ENCODE measurements at regions not wholly inside any gene's neighbourhood (a gene's known extent, or its start where the extent isn't known, plus 50 kb on each side); places are given as distances from the start of the nearest gene placed in this dataset.

GRCh38 chr1:67528141-67528540 lies 97.9 kb upstream of the SERBP1 start:
- in situ Hi-C loops (cut with MboI; ENCODE audit: low sequenced_read_pairs), result no loop called here

GRCh38 chr1:67530071-67530470 lies 99.9 kb upstream of the SERBP1 start:
- in situ Hi-C loops (cut with MboI; ENCODE audit: low sequenced_read_pairs), result loop anchor here (10.0 kb wide), 1 partner anchor 235 kb away; no protein-coding TSS in a partner anchor

GRCh38 chr1:67532452-67533216 lies 102.4 kb upstream of the SERBP1 start:
- in situ Hi-C loops (cut with MboI; ENCODE audit: low sequenced_read_pairs), result loop anchor here (10.0 kb wide), 1 partner anchor 232 kb away; no protein-coding TSS in a partner anchor

- in situ Hi-C loops (cut with MboI; ENCODE audit: low sequenced_read_pairs), result loop anchor here (10.0 kb wide), 1 partner anchor 230 kb away; no protein-coding TSS in a partner anchor
Observed at GRCh38 chr1:67534627-67535065, 104.4 kb upstream of the SERBP1 start.

GRCh38 chr1:67535474-67535873 lies 105.3 kb upstream of the SERBP1 start:
- in situ Hi-C loops (cut with MboI; ENCODE audit: low sequenced_read_pairs), result loop anchor here (10.0 kb wide), 1 partner anchor 229 kb away; no protein-coding TSS in a partner anchor

- in situ Hi-C loops (cut with MboI; ENCODE audit: low sequenced_read_pairs), result loop anchor here (10.0 kb wide), 1 partner anchor 228 kb away; no protein-coding TSS in a partner anchor
Observed at GRCh38 chr1:67536957-67537666, 106.9 kb upstream of the SERBP1 start.

GRCh38 chr1:67537667-67538018 lies 107.4 kb upstream of the SERBP1 start:
- in situ Hi-C loops (cut with MboI; ENCODE audit: low sequenced_read_pairs), result loop anchor here (10.0 kb wide), 1 partner anchor 227 kb away; no protein-coding TSS in a partner anchor

- in situ Hi-C loops (cut with MboI; ENCODE audit: low sequenced_read_pairs), result no loop called here
Observed at GRCh38 chr1:67540025-67540732, 110.0 kb upstream of the SERBP1 start.

DNA sequence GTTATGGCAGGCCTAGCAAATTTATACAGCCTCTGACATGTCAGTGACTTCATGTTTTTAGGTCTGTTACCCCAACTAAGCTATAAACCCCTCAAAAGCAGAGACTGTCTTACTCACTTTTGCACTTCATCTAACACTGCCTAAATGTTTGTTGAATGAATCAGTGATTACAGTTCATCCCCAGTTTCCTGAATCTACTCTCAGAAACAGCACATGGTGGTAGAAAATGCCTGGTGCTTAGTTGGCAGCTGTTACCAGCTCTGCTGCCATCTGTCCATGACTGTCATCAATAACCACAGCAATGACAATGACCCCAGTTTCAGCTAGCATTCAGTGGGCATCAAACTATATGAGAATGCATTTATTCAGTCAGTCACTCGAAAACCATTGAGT lies 110.5 kb upstream of the SERBP1 start:
- in situ Hi-C loops (cut with MboI; ENCODE audit: low sequenced_read_pairs), result no loop called here

- in situ Hi-C loops (cut with MboI; ENCODE audit: low sequenced_read_pairs), result no loop called here
Observed at GRCh38 chr1:67542747-67543146, 112.5 kb upstream of the SERBP1 start.

DNA sequence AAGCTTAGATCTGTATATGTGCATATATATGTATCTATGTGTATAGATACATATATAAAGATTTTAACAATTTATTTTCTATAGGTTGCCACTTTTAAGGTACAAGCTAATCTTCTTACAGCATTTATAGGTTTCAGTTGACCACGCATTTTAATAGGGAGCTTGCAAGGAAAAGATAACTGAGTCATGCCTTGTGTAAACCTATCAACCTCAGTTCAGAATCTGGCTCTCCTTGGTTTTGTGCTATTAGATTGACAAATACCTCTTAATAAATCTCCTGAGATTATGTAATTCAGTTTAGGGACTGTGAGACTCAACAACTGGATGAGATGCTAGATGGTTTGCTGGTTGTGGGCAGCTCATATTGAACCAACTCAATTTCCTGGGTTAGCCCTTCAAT lies 114.7 kb upstream of the SERBP1 start:
- in situ Hi-C loops (cut with MboI; ENCODE audit: low sequenced_read_pairs), result no loop called here

DNA sequence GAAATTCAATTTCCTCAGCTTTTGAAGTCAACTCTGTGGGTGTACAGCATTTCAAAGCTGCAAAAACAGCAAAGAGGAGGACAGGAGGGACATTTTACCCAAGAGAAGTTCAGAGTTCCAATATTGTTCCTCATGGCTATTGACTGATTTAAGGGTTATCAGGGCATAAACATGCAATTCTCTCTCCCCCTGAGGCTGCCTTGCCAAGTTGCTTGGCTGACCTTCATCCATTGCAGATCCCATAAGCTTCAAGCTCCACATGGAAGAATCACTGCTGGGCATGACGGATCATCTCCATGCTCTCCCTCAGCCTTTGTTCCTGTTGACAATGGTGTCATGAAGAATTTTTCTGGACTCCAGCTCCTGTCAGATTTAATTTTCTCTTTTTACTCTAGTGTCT lies 115.2 kb upstream of the SERBP1 start:
- in situ Hi-C loops (cut with MboI; ENCODE audit: low sequenced_read_pairs), result no loop called here

DNA sequence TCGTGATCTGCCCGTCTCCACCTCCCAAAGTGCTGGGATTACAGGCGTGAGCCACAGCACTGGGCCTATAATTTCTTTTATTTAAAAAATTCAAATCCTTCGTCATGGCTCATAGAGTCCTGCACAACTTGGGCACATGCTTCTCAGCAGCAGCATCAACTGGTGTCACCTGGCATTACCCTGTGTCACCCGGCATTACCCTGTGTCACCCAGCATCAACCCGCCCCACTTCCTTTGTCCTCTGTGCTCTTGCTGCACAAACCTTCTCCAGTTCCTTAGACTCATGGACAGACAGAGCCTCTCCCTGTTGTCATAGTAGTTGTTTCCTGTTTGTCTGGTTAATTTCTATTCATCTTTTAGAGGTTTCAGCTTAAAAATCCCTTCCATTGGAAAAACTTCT lies 121.2 kb upstream of the SERBP1 start:
- in situ Hi-C loops (cut with MboI; ENCODE audit: low sequenced_read_pairs), result loop anchor here (10.0 kb wide), 1 partner anchor 203 kb away; no protein-coding TSS in a partner anchor

DNA sequence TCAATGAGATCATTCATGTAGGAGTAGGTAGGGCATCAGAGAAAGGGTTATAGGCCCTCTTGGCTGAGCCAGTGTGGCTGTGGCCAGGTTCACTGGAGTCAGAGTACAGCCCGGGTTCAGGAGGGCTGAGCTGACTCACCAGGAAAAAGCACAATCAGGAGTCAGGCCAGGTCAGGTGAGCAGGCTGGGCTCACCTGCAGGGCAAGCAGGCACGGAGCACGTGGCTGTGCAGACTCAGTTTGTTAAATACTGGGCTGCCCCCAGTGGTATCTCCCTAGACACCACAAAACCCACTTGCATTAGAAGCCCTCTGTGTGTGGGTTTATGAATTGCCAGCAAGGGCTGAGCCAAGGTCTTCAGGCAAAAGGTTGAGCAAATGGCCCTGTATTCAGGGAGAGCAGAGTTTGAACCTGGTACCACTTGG lies 122.1 kb upstream of the SERBP1 start:
- in situ Hi-C loops (cut with MboI; ENCODE audit: low sequenced_read_pairs), result loop anchor here (10.0 kb wide), 1 partner anchor 202 kb away; no protein-coding TSS in a partner anchor

GRCh38 chr1:67554204-67554603 lies 124.0 kb upstream of the SERBP1 start:
- in situ Hi-C loops (cut with MboI; ENCODE audit: low sequenced_read_pairs), result loop anchor here (10.0 kb wide), 1 partner anchor 201 kb away; no protein-coding TSS in a partner anchor

DNA sequence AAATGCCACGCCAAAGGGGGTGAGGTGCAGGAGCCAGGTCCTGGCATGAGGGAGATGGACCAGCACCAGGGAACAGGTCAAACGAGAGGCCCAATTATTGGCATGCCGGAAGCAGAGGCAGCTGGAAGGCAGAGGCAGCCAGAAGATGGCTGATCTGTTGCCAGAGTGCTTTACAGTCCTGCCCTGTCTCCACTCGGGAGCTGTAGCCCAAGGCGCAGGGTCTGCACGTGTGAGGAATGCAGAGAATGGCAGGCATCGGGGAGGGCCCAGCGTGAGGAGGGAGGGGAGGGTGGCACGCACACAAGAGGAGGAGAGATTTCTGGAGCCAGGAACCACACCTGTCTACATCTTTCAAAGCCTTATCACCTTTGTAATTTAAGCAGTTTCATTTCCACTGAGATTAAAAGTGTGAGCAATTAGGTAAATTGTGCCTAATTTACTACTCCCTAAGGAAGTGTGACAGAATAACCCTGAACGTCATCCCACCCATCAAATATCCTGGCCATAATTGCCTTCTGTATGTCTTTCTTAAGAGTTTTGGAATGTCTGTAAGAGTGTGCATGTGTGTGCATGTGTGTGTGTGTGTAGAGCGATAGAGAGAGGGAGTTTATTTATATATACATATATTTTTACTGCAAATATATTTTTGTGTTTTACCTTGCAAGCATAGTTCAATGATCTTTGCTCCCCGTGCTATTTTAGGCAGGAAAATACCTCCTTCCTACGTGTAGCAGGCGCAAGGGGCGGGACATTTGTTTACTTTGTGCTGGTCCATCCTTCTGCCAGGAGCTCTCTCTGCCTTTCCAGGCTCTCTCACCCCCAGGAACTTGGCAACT lies 125.5 kb upstream of the SERBP1 start:
- in situ Hi-C loops (cut with MboI; ENCODE audit: low sequenced_read_pairs), result loop anchor here (10.0 kb wide), 1 partner anchor 199 kb away; no protein-coding TSS in a partner anchor

DNA sequence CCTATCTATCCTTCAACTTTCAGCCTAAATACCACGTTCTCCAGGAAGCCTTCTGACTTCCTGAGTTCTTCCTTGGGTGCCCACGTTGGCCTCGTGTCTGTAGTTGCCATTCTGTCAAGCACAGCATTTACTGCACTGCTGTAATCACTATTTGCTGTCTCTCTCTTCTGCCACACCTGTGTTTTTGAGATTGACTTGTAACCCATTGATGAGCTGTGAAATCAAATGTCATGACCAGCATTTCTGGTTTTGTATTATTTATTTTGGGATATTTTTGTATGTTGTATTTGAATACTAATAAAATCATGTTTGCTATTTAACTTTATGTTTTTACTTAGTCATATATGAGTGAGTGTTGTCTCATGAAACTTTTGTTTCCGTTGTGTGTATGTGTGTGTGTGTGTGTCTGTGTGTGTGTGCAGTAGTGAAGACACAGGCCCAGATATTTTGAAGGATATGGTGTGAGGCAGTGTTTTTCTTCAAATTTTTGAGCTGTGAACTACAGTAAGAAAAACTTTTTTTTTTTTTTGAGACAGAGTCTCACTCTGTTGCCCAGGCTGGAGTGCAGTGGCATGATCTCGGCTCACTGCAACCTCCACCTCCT lies 126.2 kb upstream of the SERBP1 start:
- in situ Hi-C loops (cut with MboI; ENCODE audit: low sequenced_read_pairs), result loop anchor here (10.0 kb wide), 1 partner anchor 198 kb away; no protein-coding TSS in a partner anchor

GRCh38 chr1:67557696-67558448 lies 127.1 kb upstream of the GADD45A start:
- in situ Hi-C loops (cut with MboI; ENCODE audit: low sequenced_read_pairs), result loop anchor here (10.0 kb wide), 1 partner anchor 197 kb away; no protein-coding TSS in a partner anchor
